ENCODE measurements at regions not wholly inside any gene's neighbourhood (a gene's known extent, or its start where the extent isn't known, plus 50 kb on each side); places are given as distances from the start of the nearest gene placed in this dataset.

DNA sequence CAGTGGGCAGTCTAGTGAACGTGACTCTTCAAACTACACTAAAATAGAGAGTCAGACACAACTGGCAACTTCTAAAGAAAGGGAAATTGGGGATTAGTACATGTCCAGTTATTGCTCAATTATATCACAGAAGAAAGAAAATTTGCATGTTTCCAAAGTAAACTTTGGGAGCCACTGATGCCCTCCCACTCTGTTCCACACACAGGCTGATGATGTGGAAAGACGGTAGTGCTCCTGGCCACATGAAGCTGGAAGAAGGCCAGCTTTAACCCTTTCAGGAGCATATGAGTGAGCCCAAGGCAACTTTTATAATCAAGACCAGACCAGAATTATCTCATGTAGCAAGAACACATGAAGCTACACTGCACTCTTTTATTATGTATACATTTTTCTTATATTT is 141.0 kb downstream of the NR4A2 start:
- no peak overlapping the region for H3K27ac ChIP-seq
- no peaks in the 10 kb centered on the region for H3K36me3 ChIP-seq
- no peak overlapping the region for H3K4me3 ChIP-seq
- TF ChIP-seq, protein P1, sequence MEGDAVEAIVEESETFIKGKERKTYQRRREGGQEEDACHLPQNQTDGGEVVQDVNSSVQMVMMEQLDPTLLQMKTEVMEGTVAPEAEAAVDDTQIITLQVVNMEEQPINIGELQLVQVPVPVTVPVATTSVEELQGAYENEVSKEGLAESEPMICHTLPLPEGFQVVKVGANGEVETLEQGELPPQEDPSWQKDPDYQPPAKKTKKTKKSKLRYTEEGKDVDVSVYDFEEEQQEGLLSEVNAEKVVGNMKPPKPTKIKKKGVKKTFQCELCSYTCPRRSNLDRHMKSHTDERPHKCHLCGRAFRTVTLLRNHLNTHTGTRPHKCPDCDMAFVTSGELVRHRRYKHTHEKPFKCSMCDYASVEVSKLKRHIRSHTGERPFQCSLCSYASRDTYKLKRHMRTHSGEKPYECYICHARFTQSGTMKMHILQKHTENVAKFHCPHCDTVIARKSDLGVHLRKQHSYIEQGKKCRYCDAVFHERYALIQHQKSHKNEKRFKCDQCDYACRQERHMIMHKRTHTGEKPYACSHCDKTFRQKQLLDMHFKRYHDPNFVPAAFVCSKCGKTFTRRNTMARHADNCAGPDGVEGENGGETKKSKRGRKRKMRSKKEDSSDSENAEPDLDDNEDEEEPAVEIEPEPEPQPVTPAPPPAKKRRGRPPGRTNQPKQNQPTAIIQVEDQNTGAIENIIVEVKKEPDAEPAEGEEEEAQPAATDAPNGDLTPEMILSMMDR (IDR thresholded peaks at IDR 0.05): no peak
- TF ChIP-seq POLR2A (IDR thresholded peaks at IDR 0.05): no peak
- H3K4me1 ChIP-seq: peaks cover 0 to 4% (median 0%) of the 10 kb centered on the region in 12 donors
- DNase-seq (no peak), ATAC-seq (no peak)
- intact Hi-C loops (cut with DNase I): loop anchor here in 6 of 10 donors (10.0 kb wide), 3 partner anchors 203 to 403 kb away; no protein-coding TSS in a partner anchor
- no peaks in the 10 kb centered on the region for H3K27me3 ChIP-seq
- H3K9me3 ChIP-seq: no peaks in the 10 kb centered on the region
- 18 to 30% (median 25%) methylated on average over 2 of the region's 2 CpGs for WGBS, 4 donors

DNA sequence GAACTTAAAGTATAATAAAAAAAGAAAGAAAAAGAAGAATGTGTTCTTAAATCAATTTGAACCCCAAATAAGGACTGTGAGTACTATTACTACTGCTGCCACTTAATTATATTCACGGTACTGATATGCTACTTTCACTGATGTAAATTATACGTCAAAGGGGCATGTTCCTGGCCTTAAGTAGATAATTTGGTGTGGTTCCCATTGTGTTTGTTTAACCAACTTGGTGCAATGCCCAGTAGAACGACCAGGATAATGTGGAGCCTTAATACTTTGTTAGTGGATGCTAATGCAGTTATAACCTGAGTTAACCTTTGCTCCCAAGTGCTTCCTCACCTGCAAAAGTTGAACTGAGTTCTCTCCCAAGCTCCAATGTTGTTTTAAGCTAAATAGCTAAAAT is 142.0 kb downstream of the NR4A2 start:
- ATAC-seq: no peak
- TF ChIP-seq POLR2A (IDR thresholded peaks at IDR 0.05): no peak
- TF ChIP-seq, protein P1 (IDR thresholded peaks at IDR 0.05): no peak
- Histone ChIP-seq H3K4me3 (no peak overlapping the region), H3K36me3 (no peaks in the 10 kb centered on the region), H3K27me3 (no peaks in the 10 kb centered on the region), H3K9me3 (no peaks in the 10 kb centered on the region), H3K27ac (no peak overlapping the region), H3K4me1 (peaks cover 0 to 4% (median 0%) of the 10 kb centered on the region in 12 donors)
- no peak for DNase-seq
- WGBS, 4 donors: 58 to 70% (median 68%) methylated on average over 3 of the region's 3 CpGs
- intact Hi-C loops (cut with DNase I): loop anchor here in 6 of 10 donors (10.0 kb wide), 3 partner anchors 204 to 404 kb away; no protein-coding TSS in a partner anchor

DNA sequence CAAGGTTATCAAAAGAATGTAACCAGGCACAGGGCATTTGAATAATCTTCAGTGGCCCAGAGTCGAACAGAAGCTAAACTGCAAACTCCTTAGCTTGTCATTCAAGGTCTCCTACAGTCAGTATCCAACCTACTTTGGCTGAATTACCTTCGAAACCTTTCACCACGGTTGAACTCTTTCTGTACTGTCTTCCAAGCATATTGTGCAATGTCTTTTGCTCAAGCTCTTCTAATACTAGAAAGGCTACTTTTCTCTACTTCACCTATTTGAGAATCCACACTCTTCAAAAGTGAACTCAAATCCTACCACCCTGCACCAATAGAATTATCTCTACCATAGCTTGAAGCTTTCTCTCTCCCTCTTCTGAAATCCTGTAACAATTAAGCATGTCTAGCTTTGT is 142.9 kb downstream of the NR4A2 start:
- no peaks in the 10 kb centered on the region for H3K36me3 ChIP-seq
- H3K4me1 ChIP-seq: peaks cover 0 to 4% (median 0%) of the 10 kb centered on the region in 12 donors
- TF ChIP-seq, protein P1 (IDR thresholded peaks at IDR 0.05): no peak
- no peak for TF ChIP-seq POLR2A (IDR thresholded peaks at IDR 0.05)
- no peak overlapping the region for H3K27ac ChIP-seq
- no peak overlapping the region for H3K4me3 ChIP-seq
- no peaks in the 10 kb centered on the region for H3K27me3 ChIP-seq
- 66 to 68% (median 67%) methylated on average over 3 of the region's 3 CpGs for WGBS, 4 donors
- intact Hi-C loops (cut with DNase I): loop anchor here in 2 of 10 donors (10.0 kb wide), 2 partner anchors 395 to 405 kb away; no protein-coding TSS in a partner anchor
- no peak for ATAC-seq
- H3K9me3 ChIP-seq: no peaks in the 10 kb centered on the region
- DNase-seq: no peak

DNA sequence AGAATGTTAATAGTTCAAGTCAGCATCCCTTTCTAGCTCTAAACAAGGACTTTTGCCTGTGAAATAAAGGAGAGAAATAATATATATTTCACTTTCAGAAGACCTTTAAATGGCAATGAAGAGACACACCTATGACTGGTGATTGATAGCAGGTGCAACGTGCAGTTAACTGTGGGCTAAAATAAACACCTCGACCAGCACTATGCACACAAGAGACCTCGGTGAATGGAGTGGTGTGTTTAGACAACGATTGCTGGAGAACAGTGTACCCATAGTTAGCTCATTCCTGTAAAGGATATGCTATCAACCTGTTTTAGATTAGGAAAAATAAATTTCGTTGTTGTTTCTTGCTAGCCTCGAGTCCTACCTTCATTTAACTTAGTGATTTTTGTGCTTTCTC is 143.4 kb downstream of the NR4A2 start:
- H3K36me3 ChIP-seq: no peaks in the 10 kb centered on the region
- intact Hi-C loops (cut with DNase I): loop anchor here in 2 of 10 donors (10.0 kb wide), 2 partner anchors 396 to 406 kb away; no protein-coding TSS in a partner anchor
- TF ChIP-seq POLR2A (IDR thresholded peaks at IDR 0.05): no peak
- TF ChIP-seq, protein P1 (IDR thresholded peaks at IDR 0.05): no peak
- H3K27ac ChIP-seq: no peak overlapping the region
- H3K9me3 ChIP-seq: no peaks in the 10 kb centered on the region
- no peak for DNase-seq
- no peak overlapping the region for H3K4me3 ChIP-seq
- no peak for ATAC-seq
- WGBS, 4 donors: 58 to 62% (median 59%) methylated on average over 6 of the region's 6 CpGs
- no peaks in the 10 kb centered on the region for H3K27me3 ChIP-seq
- peaks cover 0 to 4% (median 0%) of the 10 kb centered on the region in 12 donors for H3K4me1 ChIP-seq

Measured in heart left ventricle (tissue), 16 donors.